ENCODE measurements at regions not wholly inside any gene's neighbourhood (a gene's known extent, or its start where the extent isn't known, plus 50 kb on each side); places are given as distances from the start of the nearest gene placed in this dataset.

GRCh38 chr4:23068756-23069155 is 376.0 kb downstream of the GBA3 start:
- no peaks in the 10 kb centered on the region for H3K9me2 ChIP-seq (ENCODE audit: insufficient read depth, low read length)
- H3K9me3 ChIP-seq (ENCODE audit: low read length), result no peaks in the 10 kb centered on the region
- H3K4me3 ChIP-seq (ENCODE audit: low read length), result no peak overlapping the region
- peaks cover 3% of the 10 kb centered on the region for H3F3A ChIP-seq (ENCODE audit: insufficient read depth, low read length, poor library complexity, severe bottlenecking)
- TF ChIP-seq MXI1 (conservative IDR thresholded peaks at IDR 0.05; ENCODE audit: poor library complexity, severe bottlenecking) (no peak), EP300 (conservative IDR thresholded peaks at IDR 0.05; ENCODE audit: poor library complexity, severe bottlenecking) (no peak), POLR2AphosphoS5 (IDR thresholded peaks at IDR 0.05) (no peak), SMC3 (conservative IDR thresholded peaks at IDR 0.05; ENCODE audit: poor library complexity) (no peak), EZH2 (IDR thresholded peaks at IDR 0.05; ENCODE audit: borderline replicate concordance, insufficient read depth, low read length, poor library complexity, severe bottlenecking) (no peak), RAD21 (conservative IDR thresholded peaks at IDR 0.05) (no peak), TAF1 (IDR thresholded peaks at IDR 0.05; ENCODE audit: low read depth) (no peak), CTCF (IDR thresholded peaks at IDR 0.05; ENCODE audit: poor library complexity, severe bottlenecking) (no peak)
- TF ChIP-seq, protein P1, sequence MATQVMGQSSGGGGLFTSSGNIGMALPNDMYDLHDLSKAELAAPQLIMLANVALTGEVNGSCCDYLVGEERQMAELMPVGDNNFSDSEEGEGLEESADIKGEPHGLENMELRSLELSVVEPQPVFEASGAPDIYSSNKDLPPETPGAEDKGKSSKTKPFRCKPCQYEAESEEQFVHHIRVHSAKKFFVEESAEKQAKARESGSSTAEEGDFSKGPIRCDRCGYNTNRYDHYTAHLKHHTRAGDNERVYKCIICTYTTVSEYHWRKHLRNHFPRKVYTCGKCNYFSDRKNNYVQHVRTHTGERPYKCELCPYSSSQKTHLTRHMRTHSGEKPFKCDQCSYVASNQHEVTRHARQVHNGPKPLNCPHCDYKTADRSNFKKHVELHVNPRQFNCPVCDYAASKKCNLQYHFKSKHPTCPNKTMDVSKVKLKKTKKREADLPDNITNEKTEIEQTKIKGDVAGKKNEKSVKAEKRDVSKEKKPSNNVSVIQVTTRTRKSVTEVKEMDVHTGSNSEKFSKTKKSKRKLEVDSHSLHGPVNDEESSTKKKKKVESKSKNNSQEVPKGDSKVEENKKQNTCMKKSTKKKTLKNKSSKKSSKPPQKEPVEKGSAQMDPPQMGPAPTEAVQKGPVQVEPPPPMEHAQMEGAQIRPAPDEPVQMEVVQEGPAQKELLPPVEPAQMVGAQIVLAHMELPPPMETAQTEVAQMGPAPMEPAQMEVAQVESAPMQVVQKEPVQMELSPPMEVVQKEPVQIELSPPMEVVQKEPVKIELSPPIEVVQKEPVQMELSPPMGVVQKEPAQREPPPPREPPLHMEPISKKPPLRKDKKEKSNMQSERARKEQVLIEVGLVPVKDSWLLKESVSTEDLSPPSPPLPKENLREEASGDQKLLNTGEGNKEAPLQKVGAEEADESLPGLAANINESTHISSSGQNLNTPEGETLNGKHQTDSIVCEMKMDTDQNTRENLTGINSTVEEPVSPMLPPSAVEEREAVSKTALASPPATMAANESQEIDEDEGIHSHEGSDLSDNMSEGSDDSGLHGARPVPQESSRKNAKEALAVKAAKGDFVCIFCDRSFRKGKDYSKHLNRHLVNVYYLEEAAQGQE (IDR thresholded peaks at IDR 0.05; ENCODE audit: borderline replicate concordance), result no peak
- no peak overlapping the region for H3K27ac ChIP-seq (ENCODE audit: low read length)
- no peak overlapping the region for H2AFZ ChIP-seq (ENCODE audit: low read depth, low read length)
- H4K20me1 ChIP-seq (ENCODE audit: insufficient read depth), result no peaks in the 10 kb centered on the region
- no peak overlapping the region for H3K4me2 ChIP-seq (ENCODE audit: low read length)
- H3K27me3 ChIP-seq (ENCODE audit: insufficient read depth, low read depth, low read length), result no peaks in the 10 kb centered on the region
- H3K36me3 ChIP-seq (ENCODE audit: insufficient read depth, low read length), result no peaks in the 10 kb centered on the region
- H3K79me2 ChIP-seq (replicated peaks; ENCODE audit: insufficient read depth, low read length), result no peaks in the 10 kb centered on the region
- no peak overlapping the region for H3K9ac ChIP-seq (ENCODE audit: low read length)

DNA sequence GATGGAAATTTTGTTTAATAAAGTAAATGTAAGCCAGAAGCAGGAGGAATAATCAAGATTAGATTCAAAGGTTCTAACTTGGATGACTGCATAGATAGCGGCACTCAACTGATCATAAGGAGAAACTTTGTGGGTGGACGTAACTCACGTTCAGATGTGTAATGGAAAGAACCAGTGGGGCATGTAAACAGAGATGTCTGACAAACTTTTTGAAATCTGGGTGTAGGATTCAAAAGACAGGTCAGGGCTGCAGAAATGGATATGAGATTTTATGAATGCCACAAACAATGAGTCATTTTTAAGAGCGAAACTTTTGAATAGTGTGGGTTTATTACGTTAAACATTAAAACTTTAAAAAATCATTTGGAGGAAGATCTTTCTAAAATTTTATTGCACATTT is 375.6 kb downstream of the GBA3 start:
- Histone ChIP-seq H3K4me2 (ENCODE audit: low read length) (no peak overlapping the region), H3K9ac (ENCODE audit: low read length) (no peak overlapping the region), H3K79me2 (replicated peaks; ENCODE audit: insufficient read depth, low read length) (no peaks in the 10 kb centered on the region), H3F3A (ENCODE audit: insufficient read depth, low read length, poor library complexity, severe bottlenecking) (peaks cover 3% of the 10 kb centered on the region), H3K27ac (ENCODE audit: low read length) (no peak overlapping the region), H3K27me3 (ENCODE audit: insufficient read depth, low read depth, low read length) (no peaks in the 10 kb centered on the region), H2AFZ (ENCODE audit: low read depth, low read length) (no peak overlapping the region), H3K4me3 (ENCODE audit: low read length) (no peak overlapping the region), H3K9me2 (ENCODE audit: insufficient read depth, low read length) (no peaks in the 10 kb centered on the region), H4K20me1 (ENCODE audit: insufficient read depth) (no peaks in the 10 kb centered on the region), H3K36me3 (ENCODE audit: insufficient read depth, low read length) (no peaks in the 10 kb centered on the region), H3K9me3 (ENCODE audit: low read length) (no peaks in the 10 kb centered on the region)
- TF ChIP-seq SMC3 (conservative IDR thresholded peaks at IDR 0.05; ENCODE audit: poor library complexity) (no peak), EP300 (conservative IDR thresholded peaks at IDR 0.05; ENCODE audit: poor library complexity, severe bottlenecking) (no peak), EZH2 (IDR thresholded peaks at IDR 0.05; ENCODE audit: borderline replicate concordance, insufficient read depth, low read length, poor library complexity, severe bottlenecking) (no peak), POLR2AphosphoS5 (IDR thresholded peaks at IDR 0.05) (no peak), MXI1 (conservative IDR thresholded peaks at IDR 0.05; ENCODE audit: poor library complexity, severe bottlenecking) (no peak), RAD21 (conservative IDR thresholded peaks at IDR 0.05) (no peak), TAF1 (IDR thresholded peaks at IDR 0.05; ENCODE audit: low read depth) (no peak), CTCF (IDR thresholded peaks at IDR 0.05; ENCODE audit: poor library complexity, severe bottlenecking) (no peak)
- TF ChIP-seq, protein P1 (IDR thresholded peaks at IDR 0.05; ENCODE audit: borderline replicate concordance), result no peak

Measured in neural cell (in vitro differentiated cells).